Hypothalamus (tissue), 51 donors: ENCODE measurements at regions not wholly inside any gene's neighbourhood (a gene's known extent, or its start where the extent isn't known, plus 50 kb on each side); places are given as distances from the start of the nearest gene placed in this dataset.
"Not testable (repeated sequence)": the region's sequence is repeated elsewhere in the genome, so short reads cannot be mapped to it uniquely, and the experiment has no call there.

Source experiments
- DNase-seq, 51 donors: peaks; one replicate each; lab custom pipeline; 2025; lab: John Stamatoyannopoulos, UW

- DNase-seq: not testable (repeated sequence)
These were observed 51.5 kb upstream of the CDC42EP3 start for GRCh38 chr2:37722971-37723370.

DNA sequence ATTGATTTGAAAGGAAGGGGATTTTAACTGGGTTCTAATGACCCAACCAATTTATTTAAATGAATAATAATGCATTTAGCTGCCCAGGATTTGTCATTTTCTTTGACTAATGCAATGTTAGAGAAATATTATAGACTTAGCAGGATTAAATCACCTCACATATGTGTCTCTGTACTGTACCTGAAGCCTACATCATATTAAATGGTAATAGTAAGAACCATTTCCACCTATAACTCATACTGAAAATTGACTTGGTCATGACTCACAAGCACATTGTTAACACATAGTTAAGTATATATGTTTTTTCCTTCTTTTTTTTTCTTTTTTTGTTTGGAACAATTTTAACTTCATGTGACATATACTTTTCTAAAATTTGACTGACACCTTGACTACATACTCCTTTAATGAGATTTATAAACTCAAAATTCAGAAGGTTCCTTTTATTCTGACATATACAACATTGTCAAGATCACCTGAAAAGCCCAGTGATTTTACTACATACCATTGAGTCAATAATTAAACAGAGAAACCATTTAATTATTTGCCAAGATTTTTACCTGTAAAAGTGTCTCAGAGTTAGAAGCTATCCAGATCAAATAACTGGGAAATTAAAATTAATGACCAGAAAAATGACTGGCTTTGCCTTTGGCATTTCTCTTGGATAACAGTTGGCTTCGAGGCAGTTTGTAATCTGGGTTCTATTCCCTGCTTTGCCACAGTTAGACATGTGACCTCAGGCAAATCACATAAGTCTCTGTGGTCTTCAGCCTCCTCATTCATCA is 58.8 kb upstream of the CDC42EP3 start:
- no peak for DNase-seq

DNA sequence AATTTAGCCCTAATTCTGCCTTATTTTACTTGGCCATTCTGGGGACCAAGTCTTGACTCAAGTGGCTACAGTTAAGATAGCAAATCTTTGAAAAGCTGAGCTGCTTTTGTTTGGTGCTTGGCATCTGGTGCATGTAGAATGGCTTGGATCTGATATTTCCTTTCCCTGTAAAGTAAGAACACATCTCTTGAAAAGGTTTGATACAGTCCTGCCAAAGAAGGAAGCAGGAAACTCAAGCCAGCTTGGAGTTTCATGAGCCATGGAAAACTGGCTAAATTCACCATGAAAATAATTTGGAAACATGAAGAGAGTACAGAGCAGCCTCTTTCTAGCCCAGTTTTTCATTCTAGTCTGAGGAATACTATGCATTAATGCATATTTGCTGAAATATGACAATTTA is 61.0 kb upstream of the CDC42EP3 start:
- not testable (repeated sequence) for DNase-seq

DNA sequence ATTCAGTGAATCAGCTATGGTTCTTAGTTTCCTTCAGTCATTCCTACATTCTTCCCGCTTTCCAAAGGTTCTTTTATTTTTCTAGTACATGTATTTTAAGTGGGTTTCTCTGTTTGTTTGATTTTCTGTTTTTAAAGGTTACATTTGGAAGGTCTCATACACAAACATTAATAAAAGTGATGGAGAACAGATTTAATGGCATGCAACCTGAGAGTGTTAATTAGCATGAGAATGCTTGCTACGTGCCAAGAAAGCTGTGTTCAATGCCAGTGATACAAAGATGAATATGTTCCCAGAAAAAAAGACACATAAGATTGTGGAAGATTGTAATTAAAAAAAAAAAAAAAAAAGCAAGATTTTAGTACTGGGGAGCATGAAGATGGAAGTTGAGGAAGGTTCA is 61.8 kb upstream of the CDC42EP3 start:
- DNase-seq: no peak

GRCh38 chr2:37733955-37734354 is 62.5 kb upstream of the CDC42EP3 start:
- DNase-seq: not testable (repeated sequence)

DNA sequence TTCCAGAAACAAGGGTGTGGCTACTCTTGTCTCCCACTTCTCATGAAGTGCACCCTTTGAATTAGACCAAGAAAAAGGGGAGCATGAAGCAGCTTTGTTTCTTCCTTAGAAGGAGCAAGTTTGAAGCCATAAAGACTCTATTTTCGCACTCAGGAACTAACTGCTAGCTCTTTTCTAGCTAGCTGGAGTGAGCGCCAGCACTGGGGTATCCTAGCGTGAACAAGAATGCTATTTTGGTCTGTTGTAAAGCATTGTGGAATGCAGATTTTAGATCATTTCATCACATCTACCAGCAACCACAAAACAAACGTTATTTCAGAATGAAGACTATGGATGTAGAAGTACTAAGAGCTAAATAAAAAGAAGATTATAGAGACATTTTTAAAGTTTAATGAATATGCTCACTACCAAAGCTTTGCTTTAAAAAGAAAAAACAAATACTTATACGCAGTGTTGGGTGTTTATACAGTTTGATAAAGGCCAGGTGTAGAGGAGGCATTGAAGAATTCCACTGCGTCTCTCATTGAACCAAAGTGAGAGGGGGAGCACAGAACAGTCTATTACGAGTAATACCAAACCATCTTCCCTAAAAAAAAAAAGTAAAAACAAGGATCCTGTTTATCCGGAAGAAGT is 63.6 kb upstream of the CDC42EP3 start:
- DNase-seq: not testable (repeated sequence)

DNA sequence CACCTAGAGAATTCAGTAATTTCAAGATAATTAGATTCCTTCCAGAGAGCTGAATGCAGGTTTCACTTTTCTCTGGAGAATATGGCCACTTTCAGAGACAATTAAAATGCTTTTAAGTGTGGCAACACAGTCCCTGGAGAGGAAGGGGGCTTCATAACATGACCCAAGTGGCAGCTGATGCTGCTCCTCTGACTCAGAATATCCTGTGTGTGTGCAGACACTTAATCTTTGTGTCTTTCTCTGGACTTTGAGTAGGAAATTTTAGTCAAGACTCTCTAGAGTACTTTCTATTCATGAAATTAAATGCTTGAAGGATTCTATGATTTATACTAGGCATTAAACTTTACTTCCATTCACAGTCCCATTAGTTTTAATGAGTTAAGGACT is 64.1 kb upstream of the CDC42EP3 start:
- not testable (repeated sequence) for DNase-seq

DNA sequence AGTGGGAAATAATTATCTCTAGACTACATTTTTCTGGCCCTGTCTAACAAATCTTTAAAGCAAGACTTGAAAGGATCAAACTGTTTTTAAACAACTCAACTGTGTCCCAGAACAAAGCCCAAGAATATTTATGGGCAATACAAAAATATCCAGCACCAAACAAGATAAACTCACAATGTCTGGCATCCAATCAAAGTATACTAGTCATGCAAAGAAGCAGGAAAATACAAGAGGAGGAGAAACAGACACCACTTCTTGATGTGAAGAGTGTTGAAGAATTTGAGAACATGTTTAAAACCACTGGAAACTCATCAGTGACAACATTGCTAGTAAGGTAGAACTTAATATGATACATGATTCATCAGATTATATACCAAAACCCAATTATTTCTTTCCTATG is 66.1 kb upstream of the CDC42EP3 start:
- no peak for DNase-seq

GRCh38 chr2:37738266-37738885 is 66.9 kb upstream of the CDC42EP3 start:
- DNase-seq: no peak

DNA sequence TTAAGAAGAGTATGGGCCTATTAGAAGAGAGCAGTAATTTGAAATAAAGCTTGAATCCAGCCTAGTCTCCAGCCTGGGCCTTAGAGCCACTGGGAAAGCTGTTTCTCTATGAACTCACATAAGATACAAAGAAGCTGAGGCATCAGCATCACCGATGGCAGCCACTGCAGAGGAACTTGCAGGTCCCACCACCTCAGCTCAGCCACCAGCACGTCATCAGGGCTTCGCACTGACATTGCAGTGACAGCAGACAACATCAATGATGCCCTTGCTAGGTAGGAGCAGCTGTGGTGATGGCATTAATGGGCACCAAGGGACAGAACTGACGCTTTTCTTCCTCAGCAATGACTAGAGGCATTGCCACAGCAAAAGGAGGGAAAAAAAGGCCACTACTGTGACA is 67.7 kb upstream of the CDC42EP3 start:
- no peak for DNase-seq

- DNase-seq: no peak
These were observed 68.8 kb upstream of the CDC42EP3 start for GRCh38 chr2:37740164-37740739.

- no peak for DNase-seq
These were observed 70.8 kb upstream of the CDC42EP3 start for GRCh38 chr2:37742286-37742685.

DNA sequence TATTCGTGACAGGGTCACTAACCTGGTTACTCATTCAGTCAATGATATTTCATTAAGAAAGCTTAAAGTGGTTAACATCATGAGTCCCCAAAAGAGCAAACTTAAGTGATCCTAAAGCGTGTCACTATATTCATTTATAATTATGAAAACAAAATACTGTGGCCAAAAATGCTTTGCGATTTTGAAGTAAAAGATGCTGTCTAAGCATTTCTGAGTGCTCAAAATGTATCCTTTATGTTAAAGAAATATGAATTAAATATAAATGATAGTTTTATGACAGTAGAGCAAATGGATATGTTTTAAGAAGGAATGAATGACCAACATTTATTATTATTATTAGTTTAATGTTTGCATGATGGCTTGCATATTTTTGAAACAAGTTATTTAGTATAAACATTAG is 72.6 kb upstream of the CDC42EP3 start:
- DNase-seq: no peak

DNA sequence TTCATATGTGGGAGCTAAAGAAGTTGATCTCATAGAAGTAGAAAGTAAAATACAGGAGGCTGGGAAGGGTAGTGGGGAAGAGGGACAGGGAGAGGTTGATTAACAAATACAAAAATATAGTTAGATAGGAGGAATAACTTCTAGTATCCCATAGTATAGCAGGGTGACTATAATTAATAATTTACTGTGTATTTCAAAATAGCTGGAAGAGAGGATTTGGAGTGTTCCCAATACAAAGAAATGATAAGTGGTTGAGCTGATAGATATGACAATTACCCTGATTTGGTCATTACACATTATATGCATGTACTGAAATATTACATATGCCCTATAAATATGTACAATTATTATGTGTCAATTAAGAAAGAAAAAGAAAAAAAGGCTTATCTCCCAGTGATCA is 73.5 kb upstream of the CDC42EP3 start:
- DNase-seq: not testable (repeated sequence)

GRCh38 chr2:37746011-37746410 is 74.6 kb upstream of the CDC42EP3 start:
- DNase-seq: not testable (repeated sequence)

DNA sequence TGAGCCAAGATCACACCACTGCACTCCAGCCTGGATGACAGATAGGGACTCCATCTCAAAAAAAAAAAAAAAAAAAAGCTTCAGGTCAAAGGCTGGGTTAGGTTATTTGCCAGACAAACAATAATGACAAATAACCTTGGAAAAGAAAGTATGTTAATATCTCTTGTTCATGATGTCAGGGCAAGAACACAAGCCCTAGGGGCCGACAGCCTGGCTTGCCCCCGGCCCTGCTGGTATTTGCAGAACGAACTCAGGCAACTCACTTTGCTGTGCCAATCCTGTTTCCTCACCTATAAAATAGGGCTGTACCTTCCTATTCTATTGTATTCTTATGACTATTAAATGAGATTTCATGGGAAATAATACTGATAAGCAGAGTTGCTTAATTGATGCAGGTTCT is 75.4 kb upstream of the CDC42EP3 start:
- no peak for DNase-seq

DNA sequence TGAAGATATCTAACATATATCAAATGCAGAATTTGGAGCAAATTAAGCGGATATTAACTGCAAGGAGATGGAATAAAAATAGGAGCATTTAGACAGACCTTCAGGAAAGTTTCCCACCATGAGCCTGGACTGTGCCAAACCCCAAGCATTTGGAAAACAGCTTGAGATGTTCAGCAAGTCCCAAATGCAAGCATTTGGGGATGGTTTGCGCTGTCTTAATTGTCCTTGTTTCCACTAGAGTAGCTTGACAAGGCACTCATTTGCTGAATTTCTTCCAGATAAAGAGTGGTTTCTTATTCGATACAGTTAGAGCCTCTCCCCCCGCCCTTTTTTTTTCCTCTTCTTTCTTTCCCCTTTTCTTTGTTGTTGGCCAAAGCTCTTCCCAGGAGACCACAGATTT is 77.1 kb upstream of the CDC42EP3 start:
- no peak for DNase-seq

DNA sequence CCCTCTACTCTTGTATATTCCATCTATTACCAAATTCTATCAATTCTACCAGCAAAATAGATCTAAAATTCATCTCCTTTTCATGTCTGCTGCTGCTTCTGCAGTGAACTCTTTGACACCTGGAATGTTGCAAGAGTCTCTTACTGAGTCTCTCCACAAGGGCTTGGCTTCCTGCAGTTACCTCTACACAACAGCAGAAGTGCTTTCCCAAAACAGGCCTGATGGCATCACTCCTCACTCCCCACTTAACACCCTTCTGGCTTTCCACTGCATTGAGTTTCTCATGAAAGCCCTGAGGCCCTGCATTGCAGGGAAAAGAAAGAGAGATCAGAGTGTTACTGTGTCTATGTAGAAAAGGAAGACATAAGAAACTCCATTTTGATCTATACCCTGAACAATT is 78.8 kb upstream of the CDC42EP3 start:
- not testable (repeated sequence) for DNase-seq

DNA sequence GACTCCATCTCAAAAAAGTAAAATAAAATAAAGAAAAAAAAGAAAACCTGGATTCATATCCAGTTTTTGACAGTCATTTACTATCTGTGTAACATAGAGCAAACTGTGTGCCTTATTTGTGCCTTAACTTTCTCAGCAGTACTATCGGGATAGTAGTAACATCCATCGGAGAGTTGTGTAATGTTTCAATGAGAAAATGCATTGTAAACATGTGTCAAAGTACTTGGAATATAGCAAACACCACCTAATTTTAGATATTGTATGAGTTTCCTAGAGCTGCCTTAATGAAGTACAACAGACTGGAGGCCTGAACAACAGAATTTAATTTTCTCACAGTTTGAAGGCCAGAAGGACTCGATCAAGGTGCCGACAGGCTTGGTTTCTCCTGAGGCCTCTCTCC is 81.3 kb upstream of the CDC42EP3 start:
- no peak for DNase-seq

GRCh38 chr2:37753758-37754157 is 82.3 kb upstream of the CDC42EP3 start:
- no peak for DNase-seq

DNA sequence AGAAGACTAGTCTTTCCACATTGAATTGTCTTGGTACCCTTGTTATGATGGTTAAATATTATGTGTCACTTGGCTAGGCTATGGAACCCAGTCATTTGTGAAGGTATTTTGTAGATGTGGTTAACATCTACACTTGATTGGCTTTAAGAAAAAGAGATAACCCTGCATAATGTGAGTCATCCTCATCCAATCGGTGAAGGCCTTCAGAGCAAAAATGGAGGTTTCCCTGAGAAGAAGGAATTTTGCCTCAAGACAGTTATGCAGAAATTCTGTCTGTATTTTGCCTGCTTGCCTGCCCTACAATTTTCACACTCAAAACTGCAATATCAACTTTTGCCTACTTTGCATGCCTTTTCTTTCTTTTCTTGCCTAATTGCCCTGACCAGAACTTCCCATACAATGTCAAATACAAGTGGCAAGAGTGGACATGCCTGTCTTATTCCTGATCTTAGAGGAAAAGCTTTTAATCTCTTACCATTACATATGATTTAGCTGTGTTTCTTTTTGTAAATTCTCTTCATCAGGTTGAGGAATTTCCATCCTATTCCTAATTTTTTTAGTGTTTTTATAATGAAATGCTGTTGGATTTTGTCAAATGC is 84.6 kb upstream of the CDC42EP3 start:
- not testable (repeated sequence) for DNase-seq
